Lower leg skin (tissue), 3 donors: ENCODE measurements at regions not wholly inside any gene's neighbourhood (a gene's known extent, or its start where the extent isn't known, plus 50 kb on each side); places are given as distances from the start of the nearest gene placed in this dataset.

Source experiments
- CTCF ChIP-seq, 3 donors: fragments of 450-650 bp; IDR thresholded peaks; one replicate each; pipeline ENCODE4 v1.5.1; 2016; ENCODE audit warnings: antibody characterized with exemption in 3 of 3, mild to moderate bottlenecking in 3 of 3, moderate library complexity in 2 of 3
- POLR2A ChIP-seq, 2 donors: fragments of 450-650 bp; IDR thresholded peaks; one replicate each; pipeline ENCODE4 v1.6.1; 2016 to 2017; ENCODE audit warnings: antibody characterized with exemption in 2 of 2, mild to moderate bottlenecking in 1 of 2, moderate library complexity in 1 of 2

GRCh38 chr18:75958683-75959082 lies 531.2 kb upstream of the SMIM21 start:
- TF ChIP-seq CTCF (IDR thresholded peaks at IDR 0.05): no peak
- no peak for TF ChIP-seq POLR2A (IDR thresholded peaks at IDR 0.05)
